HEK293 (cell line): ENCODE measurements at regions not wholly inside any gene's neighbourhood (a gene's known extent, or its start where the extent isn't known, plus 50 kb on each side); places are given as distances from the start of the nearest gene placed in this dataset.

Experiments
- CTCF ChIA-PET: fragments of 350-600 bp; formaldehyde crosslinking; extraction: SDS; loops from one replicate; lab custom pipeline; 2021; ENCODE audit warnings: antibody characterized with exemption; lab: Yijun Ruan, JAX
- POLR2A ChIA-PET: fragments of 300-600 bp; formaldehyde crosslinking; extraction: SDS; loops from one replicate; lab custom pipeline; 2020; ENCODE audit warnings: antibody characterized with exemption, inconsistent platforms; lab: Yijun Ruan, JAX
- H3K27ac ChIP-seq: fragments of 200-500 bp; sonication (Bioruptor generic); 2 replicates; pipeline ENCODE4 v1.5.1; 2014; ENCODE audit warnings: low read depth, low read length, control low read depth, inconsistent platforms; ENCODE audit errors: extremely low read depth
- H3K36me3 ChIP-seq, 2 experiments: fragments of 200-500 bp in 1 of 2; sonication (Bioruptor generic) in 1 of 2; 1 replicate in 1 of 2; 2 replicates in 1 of 2; pipeline ENCODE4 v1.5.1; 2014 to 2017; ENCODE audit warnings: inconsistent platforms in 2 of 2, low read length in 2 of 2; ENCODE audit not compliant: control insufficient read depth in 2 of 2, insufficient read depth in 1 of 2
- H3K4me1 ChIP-seq: fragments of 200-500 bp; sonication (Bioruptor generic); 2 replicates; pipeline ENCODE4 v1.5.1; 2014; ENCODE audit warnings: mild to moderate bottlenecking, low read length, inconsistent platforms; ENCODE audit not compliant: control insufficient read depth, insufficient read depth
- H3K4me3 ChIP-seq: 2 replicates; pipeline ENCODE4 v1.5.1; 2011; ENCODE audit warnings: low read depth, mild to moderate bottlenecking, control low read depth, low read length, moderate library complexity
- H3K9me3 ChIP-seq: fragments of 200-500 bp; sonication (Bioruptor generic); 2 replicates; pipeline ENCODE4 v1.5.1; 2014; ENCODE audit warnings: low read depth, low read length, inconsistent platforms; ENCODE audit not compliant: control insufficient read depth, insufficient read depth
- GLIS2 ChIP-seq: fragments of 450-650 bp; formaldehyde crosslinking; IDR thresholded peaks from 2 replicates; pipeline ENCODE4 v1.5.1; 2016; ENCODE audit warnings: missing biosample characterization, missing genetic modification characterization
- KLF1 ChIP-seq: fragments of 450-650 bp; formaldehyde crosslinking; IDR thresholded peaks from 2 replicates; pipeline ENCODE4 v1.5.1; 2016; ENCODE audit warnings: missing biosample characterization, missing genetic modification characterization
- OVOL3 ChIP-seq: fragments of 450-650 bp; formaldehyde crosslinking; IDR thresholded peaks from 2 replicates; pipeline ENCODE4 v1.5.1; 2016; ENCODE audit warnings: missing biosample characterization, missing genetic modification characterization
- ZBTB20 ChIP-seq: fragments of 450-650 bp; formaldehyde crosslinking; IDR thresholded peaks from 2 replicates; pipeline ENCODE4 v1.5.1; 2016; ENCODE audit warnings: missing biosample characterization, missing genetic modification characterization
- ZFP41 ChIP-seq: fragments of 450-650 bp; formaldehyde crosslinking; IDR thresholded peaks from 2 replicates; pipeline ENCODE4 v1.5.1; 2016; ENCODE audit warnings: missing biosample characterization, missing genetic modification characterization, borderline replicate concordance
- ZNF16 ChIP-seq: fragments of 450-650 bp; formaldehyde crosslinking; IDR thresholded peaks from 2 replicates; pipeline ENCODE4 v1.5.1; 2016; ENCODE audit warnings: low read depth, missing biosample characterization, missing genetic modification characterization
- ZNF174 ChIP-seq: fragments of 450-650 bp; formaldehyde crosslinking; IDR thresholded peaks from 2 replicates; pipeline ENCODE4 v1.5.0; 2017; ENCODE audit warnings: missing biosample characterization, mild to moderate bottlenecking, missing genetic modification characterization
- ZNF211 ChIP-seq: fragments of 450-650 bp; formaldehyde crosslinking; IDR thresholded peaks from 2 replicates; pipeline ENCODE4 v1.5.1; 2016; ENCODE audit warnings: low read depth, missing biosample characterization, missing genetic modification characterization
- ZNF214 ChIP-seq: fragments of 450-650 bp; formaldehyde crosslinking; IDR thresholded peaks from 2 replicates; pipeline ENCODE4 v1.5.1; 2017; ENCODE audit warnings: missing biosample characterization, mild to moderate bottlenecking, missing genetic modification characterization, borderline replicate concordance
- ZNF292 ChIP-seq: fragments of 450-650 bp; formaldehyde crosslinking; IDR thresholded peaks from 2 replicates; pipeline ENCODE4 v1.5.1; 2016; ENCODE audit warnings: low read depth, missing biosample characterization, missing genetic modification characterization, borderline replicate concordance
- ZNF341 ChIP-seq: fragments of 450-650 bp; formaldehyde crosslinking; IDR thresholded peaks from 2 replicates; pipeline ENCODE4; 2016; ENCODE audit warnings: low read depth, missing biosample characterization, missing genetic modification characterization
- ZNF473 ChIP-seq: fragments of 450-650 bp; formaldehyde crosslinking; IDR thresholded peaks from 2 replicates; pipeline ENCODE4 v1.5.1; 2017; ENCODE audit warnings: missing biosample characterization, missing genetic modification characterization
- ZNF501 ChIP-seq: fragments of 450-650 bp; formaldehyde crosslinking; IDR thresholded peaks from 2 replicates; pipeline ENCODE4 v1.5.1; 2016; ENCODE audit warnings: missing biosample characterization, missing genetic modification characterization
- ZNF549 ChIP-seq: fragments of 450-650 bp; IDR thresholded peaks from 2 replicates; pipeline ENCODE4 v1.5.1; 2018; ENCODE audit warnings: missing biosample characterization, missing genetic modification characterization, mild to moderate bottlenecking, inconsistent platforms, moderate library complexity
- ZNF621 ChIP-seq: fragments of 450-650 bp; formaldehyde crosslinking; IDR thresholded peaks from 2 replicates; pipeline ENCODE4 v1.5.1; 2017; ENCODE audit warnings: missing biosample characterization, missing genetic modification characterization
- ZNF747 ChIP-seq: fragments of 450-650 bp; formaldehyde crosslinking; IDR thresholded peaks from 2 replicates; pipeline ENCODE4 v1.5.1; 2016; ENCODE audit warnings: missing biosample characterization, missing genetic modification characterization
- ZNF768 ChIP-seq: fragments of 450-650 bp; formaldehyde crosslinking; IDR thresholded peaks from 2 replicates; pipeline ENCODE4 v1.5.1; 2018; ENCODE audit warnings: missing biosample characterization, mild to moderate bottlenecking, missing genetic modification characterization
- ZNF785 ChIP-seq: fragments of 450-650 bp; formaldehyde crosslinking; IDR thresholded peaks from 2 replicates; pipeline ENCODE4 v1.5.1; 2016; ENCODE audit warnings: missing biosample characterization, missing genetic modification characterization
- ZSCAN16 ChIP-seq: fragments of 450-650 bp; formaldehyde crosslinking; IDR thresholded peaks from 2 replicates; pipeline ENCODE4 v1.5.1; 2016; ENCODE audit warnings: missing biosample characterization, missing genetic modification characterization
- TF ChIP-seq, protein P1 (sequence below): IDR thresholded peaks from 2 replicates; pipeline ENCODE4 v1.6.1; 2011; ENCODE audit warnings: mild to moderate bottlenecking, low read depth, low read length, borderline replicate concordance
- TF ChIP-seq, protein P2 (sequence below): fragments of 450-650 bp; formaldehyde crosslinking; optimal IDR thresholded peaks from 2 replicates; pipeline ENCODE3; 2016; ENCODE audit warnings: missing biosample characterization, mild to moderate bottlenecking, missing genetic modification characterization
- TF ChIP-seq, protein P3 (sequence below): fragments of 450-650 bp; formaldehyde crosslinking; IDR thresholded peaks from 2 replicates; pipeline ENCODE4 v1.5.1; 2016; ENCODE audit warnings: missing biosample characterization, missing genetic modification characterization
- TF ChIP-seq, protein P4 (sequence below): fragments of 450-650 bp; formaldehyde crosslinking; IDR thresholded peaks from 2 replicates; pipeline ENCODE4; 2016; ENCODE audit warnings: missing biosample characterization, missing genetic modification characterization
- TF ChIP-seq, protein P5 (sequence below): fragments of 450-650 bp; formaldehyde crosslinking; IDR thresholded peaks from 2 replicates; pipeline ENCODE4 v1.5.1; 2016; ENCODE audit warnings: missing biosample characterization, missing genetic modification characterization, borderline replicate concordance
- TF ChIP-seq, protein P6 (sequence below): fragments of 450-650 bp; formaldehyde crosslinking; IDR thresholded peaks from 2 replicates; pipeline ENCODE4 v1.5.1; 2016; ENCODE audit warnings: missing biosample characterization, missing genetic modification characterization

DNA sequence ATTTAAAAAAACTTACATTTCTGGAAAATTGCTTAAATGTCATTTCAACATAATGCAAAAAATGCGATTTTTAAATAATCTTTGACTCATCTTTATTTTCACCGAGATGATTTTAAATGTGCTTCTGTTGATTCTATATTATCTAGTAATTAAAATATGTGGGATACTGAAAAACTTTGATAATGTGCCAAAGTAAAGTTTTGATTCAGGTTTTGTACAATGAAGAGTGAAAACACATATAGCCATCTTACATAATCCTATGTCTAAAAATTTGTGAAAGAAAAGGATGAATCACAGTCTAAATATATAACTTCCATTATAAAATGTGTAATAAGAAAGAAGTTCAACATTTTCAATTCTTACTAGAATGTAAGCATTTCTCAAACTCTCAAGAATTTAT is 204.3 kb upstream of the ZC3H15 start:
- ChIA-PET CTCF (interaction anchor here (0.7 kb wide), 1 partner anchor 67 kb away, joined by 3 read pairs; no protein-coding TSS in a partner anchor), POLR2A (no interaction called here)

DNA sequence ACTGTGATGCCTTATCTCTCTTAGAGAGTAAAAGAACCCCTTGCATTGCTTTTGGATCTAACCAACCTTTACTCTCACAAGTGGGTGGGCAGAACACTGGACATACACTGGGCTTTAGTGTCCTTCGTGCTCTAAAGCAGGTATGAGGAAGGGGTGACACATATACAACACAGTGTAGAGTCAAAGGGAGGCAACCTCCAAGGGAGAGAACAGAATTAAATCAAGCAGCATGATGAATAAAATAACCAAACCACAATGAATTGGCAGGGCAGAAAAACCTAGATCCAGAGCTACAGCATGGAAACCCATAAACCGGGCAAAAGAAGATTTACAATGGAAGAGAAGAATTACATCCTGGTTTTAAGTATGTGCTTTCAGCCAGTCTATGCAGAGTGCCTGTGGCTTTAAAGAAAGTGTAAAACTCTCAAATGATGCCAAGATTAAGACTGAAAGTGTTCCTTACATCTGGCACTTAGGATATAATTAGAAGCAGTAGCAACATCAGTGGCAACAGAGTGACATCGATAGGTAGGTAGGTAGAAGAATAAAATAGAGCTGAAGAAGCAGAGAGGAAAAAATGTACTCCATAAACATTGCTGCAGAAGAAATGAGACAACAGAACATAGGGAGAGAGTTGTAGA is 191.7 kb upstream of the ZC3H15 start:
- no peaks in the 10 kb centered on the region for H3K4me1 ChIP-seq
- H3K27ac ChIP-seq = no peak overlapping the region
- TF ChIP-seq ZNF341 (tag by site-specific recombination) (no peak), ZFP41 (tag by site-specific recombination) (no peak), OVOL3 (tag by site-specific recombination) (no peak), ZNF473 (tag by site-specific recombination) (no peak), KLF1 (tag by site-specific recombination) (no peak), ZNF16 (tag by site-specific recombination) (no peak), ZNF214 (tag by site-specific recombination) (no peak)
- TF ChIP-seq, protein P1, sequence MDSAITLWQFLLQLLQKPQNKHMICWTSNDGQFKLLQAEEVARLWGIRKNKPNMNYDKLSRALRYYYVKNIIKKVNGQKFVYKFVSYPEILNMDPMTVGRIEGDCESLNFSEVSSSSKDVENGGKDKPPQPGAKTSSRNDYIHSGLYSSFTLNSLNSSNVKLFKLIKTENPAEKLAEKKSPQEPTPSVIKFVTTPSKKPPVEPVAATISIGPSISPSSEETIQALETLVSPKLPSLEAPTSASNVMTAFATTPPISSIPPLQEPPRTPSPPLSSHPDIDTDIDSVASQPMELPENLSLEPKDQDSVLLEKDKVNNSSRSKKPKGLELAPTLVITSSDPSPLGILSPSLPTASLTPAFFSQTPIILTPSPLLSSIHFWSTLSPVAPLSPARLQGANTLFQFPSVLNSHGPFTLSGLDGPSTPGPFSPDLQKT = no peak
- TF ChIP-seq, protein P2, sequence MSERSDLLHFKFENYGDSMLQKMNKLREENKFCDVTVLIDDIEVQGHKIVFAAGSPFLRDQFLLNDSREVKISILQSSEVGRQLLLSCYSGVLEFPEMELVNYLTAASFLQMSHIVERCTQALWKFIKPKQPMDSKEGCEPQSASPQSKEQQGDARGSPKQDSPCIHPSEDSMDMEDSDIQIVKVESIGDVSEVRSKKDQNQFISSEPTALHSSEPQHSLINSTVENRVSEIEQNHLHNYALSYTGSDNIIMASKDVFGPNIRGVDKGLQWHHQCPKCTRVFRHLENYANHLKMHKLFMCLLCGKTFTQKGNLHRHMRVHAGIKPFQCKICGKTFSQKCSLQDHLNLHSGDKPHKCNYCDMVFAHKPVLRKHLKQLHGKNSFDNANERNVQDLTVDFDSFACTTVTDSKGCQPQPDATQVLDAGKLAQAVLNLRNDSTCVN (tag by site-specific recombination) = no peak
- TF ChIP-seq, protein P3, sequence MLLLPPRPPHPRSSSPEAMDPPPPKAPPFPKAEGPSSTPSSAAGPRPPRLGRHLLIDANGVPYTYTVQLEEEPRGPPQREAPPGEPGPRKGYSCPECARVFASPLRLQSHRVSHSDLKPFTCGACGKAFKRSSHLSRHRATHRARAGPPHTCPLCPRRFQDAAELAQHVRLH = no peak
- CTCF ChIA-PET = no interaction called here
- POLR2A ChIA-PET = no interaction called here
- H3K4me3 ChIP-seq = no peak overlapping the region
- no peaks in the 10 kb centered on the region for H3K36me3 ChIP-seq
- no peaks in the 10 kb centered on the region for H3K9me3 ChIP-seq

More for the DNA sequence above, 204.3 kb upstream of the ZC3H15 start:
- no peak for TF ChIP-seq ZSCAN16
- TF ChIP-seq ZNF174 (tag by site-specific recombination) = no peak
- no peak for TF ChIP-seq ZNF621 (tag by site-specific recombination)
- no peak for TF ChIP-seq ZNF768 (tag by site-specific recombination)
- no peak for TF ChIP-seq ZBTB20 (tag by site-specific recombination)
- no peak for TF ChIP-seq GLIS2 (tag by site-specific recombination)
- no peak for TF ChIP-seq ZNF501 (tag by site-specific recombination)
- TF ChIP-seq ZNF211 (tag by site-specific recombination) = no peak
- TF ChIP-seq, protein P4, sequence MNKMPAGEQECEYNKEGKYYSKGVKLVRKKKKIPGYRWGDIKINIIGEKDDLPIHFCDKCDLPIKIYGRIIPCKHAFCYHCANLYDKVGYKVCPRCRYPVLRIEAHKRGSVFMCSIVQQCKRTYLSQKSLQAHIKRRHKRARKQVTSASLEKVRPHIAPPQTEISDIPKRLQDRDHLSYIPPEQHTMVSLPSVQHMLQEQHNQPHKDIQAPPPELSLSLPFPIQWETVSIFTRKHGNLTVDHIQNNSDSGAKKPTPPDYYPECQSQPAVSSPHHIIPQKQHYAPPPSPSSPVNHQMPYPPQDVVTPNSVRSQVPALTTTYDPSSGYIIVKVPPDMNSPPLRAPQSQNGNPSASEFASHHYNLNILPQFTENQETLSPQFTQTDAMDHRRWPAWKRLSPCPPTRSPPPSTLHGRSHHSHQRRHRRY (tag by site-specific recombination) = no peak
- TF ChIP-seq ZNF292 (tag by site-specific recombination) = no peak
- TF ChIP-seq ZNF785 (tag by site-specific recombination) = no peak
- no peak for TF ChIP-seq ZNF747 (tag by site-specific recombination)
- no peak for TF ChIP-seq ZNF549 (tag by site-specific recombination)
- TF ChIP-seq, protein P5, sequence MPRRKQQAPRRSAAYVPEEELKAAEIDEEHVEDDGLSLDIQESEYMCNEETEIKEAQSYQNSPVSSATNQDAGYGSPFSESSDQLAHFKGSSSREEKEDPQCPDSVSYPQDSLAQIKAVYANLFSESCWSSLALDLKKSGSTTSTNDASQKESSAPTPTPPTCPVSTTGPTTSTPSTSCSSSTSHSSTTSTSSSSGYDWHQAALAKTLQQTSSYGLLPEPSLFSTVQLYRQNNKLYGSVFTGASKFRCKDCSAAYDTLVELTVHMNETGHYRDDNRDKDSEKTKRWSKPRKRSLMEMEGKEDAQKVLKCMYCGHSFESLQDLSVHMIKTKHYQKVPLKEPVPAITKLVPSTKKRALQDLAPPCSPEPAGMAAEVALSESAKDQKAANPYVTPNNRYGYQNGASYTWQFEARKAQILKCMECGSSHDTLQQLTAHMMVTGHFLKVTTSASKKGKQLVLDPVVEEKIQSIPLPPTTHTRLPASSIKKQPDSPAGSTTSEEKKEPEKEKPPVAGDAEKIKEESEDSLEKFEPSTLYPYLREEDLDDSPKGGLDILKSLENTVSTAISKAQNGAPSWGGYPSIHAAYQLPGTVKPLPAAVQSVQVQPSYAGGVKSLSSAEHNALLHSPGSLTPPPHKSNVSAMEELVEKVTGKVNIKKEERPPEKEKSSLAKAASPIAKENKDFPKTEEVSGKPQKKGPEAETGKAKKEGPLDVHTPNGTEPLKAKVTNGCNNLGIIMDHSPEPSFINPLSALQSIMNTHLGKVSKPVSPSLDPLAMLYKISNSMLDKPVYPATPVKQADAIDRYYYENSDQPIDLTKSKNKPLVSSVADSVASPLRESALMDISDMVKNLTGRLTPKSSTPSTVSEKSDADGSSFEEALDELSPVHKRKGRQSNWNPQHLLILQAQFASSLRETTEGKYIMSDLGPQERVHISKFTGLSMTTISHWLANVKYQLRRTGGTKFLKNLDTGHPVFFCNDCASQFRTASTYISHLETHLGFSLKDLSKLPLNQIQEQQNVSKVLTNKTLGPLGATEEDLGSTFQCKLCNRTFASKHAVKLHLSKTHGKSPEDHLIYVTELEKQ = no peak
- TF ChIP-seq, protein P6, sequence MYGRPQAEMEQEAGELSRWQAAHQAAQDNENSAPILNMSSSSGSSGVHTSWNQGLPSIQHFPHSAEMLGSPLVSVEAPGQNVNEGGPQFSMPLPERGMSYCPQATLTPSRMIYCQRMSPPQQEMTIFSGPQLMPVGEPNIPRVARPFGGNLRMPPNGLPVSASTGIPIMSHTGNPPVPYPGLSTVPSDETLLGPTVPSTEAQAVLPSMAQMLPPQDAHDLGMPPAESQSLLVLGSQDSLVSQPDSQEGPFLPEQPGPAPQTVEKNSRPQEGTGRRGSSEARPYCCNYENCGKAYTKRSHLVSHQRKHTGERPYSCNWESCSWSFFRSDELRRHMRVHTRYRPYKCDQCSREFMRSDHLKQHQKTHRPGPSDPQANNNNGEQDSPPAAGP = no peak
- Histone ChIP-seq H3K4me3 (no peak overlapping the region), H3K27ac (no peak overlapping the region), H3K4me1 (no peaks in the 10 kb centered on the region), H3K36me3 (no peaks in the 10 kb centered on the region), H3K9me3 (no peaks in the 10 kb centered on the region)
